HG03521 (cell line): ENCODE measurements at regions not wholly inside any gene's neighbourhood (a gene's known extent, or its start where the extent isn't known, plus 50 kb on each side); places are given as distances from the start of the nearest gene placed in this dataset.

Experiments used
- ATAC-seq: cut with Tn5 transposase; IDR thresholded peaks from one replicate; pipeline ENCODE4 v1.9.1; 2021; ENCODE audit warnings: mild to moderate bottlenecking, moderate library complexity; ENCODE audit not compliant: unreplicated experiment

GRCh38 chr5:158309088-158309807 is 450.3 kb upstream of the CLINT1 start:
- no peak for ATAC-seq

- ATAC-seq: no peak
Observed at GRCh38 chr5:158308429-158309025, 449.6 kb upstream of the CLINT1 start.

GRCh38 chr5:158305861-158306260 is 446.9 kb upstream of the CLINT1 start:
- ATAC-seq: no peak

GRCh38 chr5:158304607-158305006 is 445.7 kb upstream of the CLINT1 start:
- ATAC-seq: no peak

- ATAC-seq: no peak
Observed at GRCh38 chr5:158303883-158304282, 444.9 kb upstream of the CLINT1 start.

- no peak for ATAC-seq
Observed at GRCh38 chr5:158303275-158303674, 444.3 kb upstream of the CLINT1 start.

- ATAC-seq: no peak
Observed at GRCh38 chr5:158302029-158302428, 443.1 kb upstream of the CLINT1 start.

GRCh38 chr5:158301186-158301585 is 442.2 kb upstream of the CLINT1 start:
- no peak for ATAC-seq

- no peak for ATAC-seq
Observed at GRCh38 chr5:158300256-158300655, 441.3 kb upstream of the CLINT1 start.

GRCh38 chr5:158297002-158297527 is 438.1 kb upstream of the CLINT1 start:
- no peak for ATAC-seq

GRCh38 chr5:158294701-158295100 is 435.8 kb upstream of the CLINT1 start:
- no peak for ATAC-seq

GRCh38 chr5:158292981-158293380 is 434.0 kb upstream of the CLINT1 start:
- ATAC-seq: no peak

- ATAC-seq: no peak
Observed at GRCh38 chr5:158289967-158290366, 431.0 kb upstream of the CLINT1 start.

GRCh38 chr5:158288272-158288657 is 429.3 kb upstream of the CLINT1 start:
- no peak for ATAC-seq

GRCh38 chr5:158287643-158288271 is 428.8 kb upstream of the CLINT1 start:
- ATAC-seq: no peak

- ATAC-seq: no peak
Observed at GRCh38 chr5:158286827-158287226, 427.9 kb upstream of the CLINT1 start.

GRCh38 chr5:158285698-158286097 is 426.8 kb upstream of the CLINT1 start:
- no peak for ATAC-seq

GRCh38 chr5:158284242-158284641 is 425.3 kb upstream of the CLINT1 start:
- no peak for ATAC-seq

GRCh38 chr5:158283397-158283796 is 424.5 kb upstream of the CLINT1 start:
- no peak for ATAC-seq

GRCh38 chr5:158278216-158278925 is 419.4 kb upstream of the CLINT1 start:
- no peak for ATAC-seq

GRCh38 chr5:158277276-158277675 is 418.3 kb upstream of the CLINT1 start:
- no peak for ATAC-seq
